ENCODE measurements at regions not wholly inside any gene's neighbourhood (a gene's known extent, or its start where the extent isn't known, plus 50 kb on each side); places are given as distances from the start of the nearest gene placed in this dataset.
"Not testable (repeated sequence)": the region's sequence is repeated elsewhere in the genome, so short reads cannot be mapped to it uniquely, and the experiment has no call there.

- no peak for DNase-seq (ENCODE audit: low read depth, low spot score)
- H3K4me3 ChIP-seq (ENCODE audit: low read length) = no peak overlapping the region
These were observed 50.5 kb upstream of the GRIN2A start for GRCh38 chr16:10232757-10233156.

GRCh38 chr16:10239640-10240039 lies 57.4 kb upstream of the GRIN2A start:
- H3K4me3 ChIP-seq (ENCODE audit: low read length) = no peak overlapping the region
- no peak for DNase-seq (ENCODE audit: low read depth, low spot score)

- no peak overlapping the region for H3K4me3 ChIP-seq (ENCODE audit: low read length)
- no peak for DNase-seq (ENCODE audit: low read depth, low spot score)
These were observed 58.8 kb upstream of the GRIN2A start for GRCh38 chr16:10240854-10241613.

- no peak overlapping the region for H3K4me3 ChIP-seq (ENCODE audit: low read length)
- DNase-seq (ENCODE audit: low read depth, low spot score) = no peak
These were observed 59.9 kb upstream of the GRIN2A start for GRCh38 chr16:10242097-10242496.

- no peak for DNase-seq (ENCODE audit: low read depth, low spot score)
- H3K4me3 ChIP-seq (ENCODE audit: low read length) = no peak overlapping the region
These were observed 60.7 kb upstream of the GRIN2A start for GRCh38 chr16:10242916-10243315.

DNA sequence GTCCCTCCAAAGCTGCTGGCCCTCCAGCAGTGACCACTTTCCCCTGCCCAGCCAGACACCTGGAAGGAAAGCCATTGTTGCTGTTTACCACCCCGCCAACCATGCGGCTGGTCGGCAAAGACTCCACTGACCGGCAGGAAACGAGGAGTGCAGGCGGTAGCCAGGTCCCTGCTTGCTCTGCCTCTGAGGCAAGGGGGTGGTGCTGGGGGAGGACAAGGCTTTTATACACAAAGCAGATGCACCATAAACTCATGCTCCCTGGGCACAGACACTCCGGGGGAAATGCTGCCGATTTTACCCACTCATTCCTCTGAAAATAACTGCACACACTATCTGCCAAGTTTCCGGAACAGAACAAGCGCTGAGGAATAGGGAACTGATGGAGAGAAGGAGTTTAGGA lies 62.8 kb upstream of the GRIN2A start:
- no peak for DNase-seq (ENCODE audit: low read depth, low spot score)
- no peak overlapping the region for H3K4me3 ChIP-seq (ENCODE audit: low read length)

GRCh38 chr16:10250137-10250828 lies 68.1 kb upstream of the GRIN2A start:
- no peak overlapping the region for H3K4me3 ChIP-seq (ENCODE audit: low read length)
- DNase-seq (ENCODE audit: low read depth, low spot score) = no peak

GRCh38 chr16:10252155-10252554 lies 69.9 kb upstream of the GRIN2A start:
- no peak for DNase-seq (ENCODE audit: low read depth, low spot score)
- no peak overlapping the region for H3K4me3 ChIP-seq (ENCODE audit: low read length)

- DNase-seq (ENCODE audit: low read depth, low spot score) = no peak
These were observed 71.2 kb upstream of the GRIN2A start for GRCh38 chr16:10253409-10253808.

DNA sequence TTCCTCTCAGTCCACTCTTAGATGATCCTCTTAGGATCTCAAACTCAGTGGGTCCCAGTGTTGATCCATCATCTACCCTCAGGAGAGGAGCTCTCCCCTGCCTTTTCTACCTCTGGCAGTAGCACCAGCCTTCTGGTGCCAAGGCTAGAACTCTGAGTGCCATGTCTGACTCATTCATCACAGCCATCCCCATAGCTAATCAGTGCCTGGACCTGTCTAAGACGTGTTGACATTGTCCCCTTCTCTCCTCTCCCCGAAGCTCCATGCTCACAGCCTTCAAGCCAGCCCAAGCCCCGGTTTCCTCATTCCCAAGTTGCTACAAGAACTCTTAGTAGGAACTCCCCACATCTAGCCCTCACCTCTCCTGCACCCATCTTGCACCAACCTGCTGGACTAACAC lies 73.5 kb upstream of the GRIN2A start:
- no peak overlapping the region for H3K4me3 ChIP-seq (ENCODE audit: low read length)
- DNase-seq (ENCODE audit: low read depth, low spot score) = no peak

More at GRCh38 chr16:10253409-10253808, 71.2 kb upstream of the GRIN2A start:
- no peak overlapping the region for H3K4me3 ChIP-seq (ENCODE audit: low read length)

GRCh38 chr16:10256784-10257641 lies 74.8 kb upstream of the GRIN2A start:
- no peak overlapping the region for H3K4me3 ChIP-seq (ENCODE audit: low read length)
- DNase-seq (ENCODE audit: low read depth, low spot score) = no peak

- not testable (repeated sequence) for H3K4me3 ChIP-seq (ENCODE audit: low read length); DNase-seq (ENCODE audit: low read depth, low spot score)
These were observed 75.5 kb upstream of the GRIN2A start for GRCh38 chr16:10257642-10258251.

DNA sequence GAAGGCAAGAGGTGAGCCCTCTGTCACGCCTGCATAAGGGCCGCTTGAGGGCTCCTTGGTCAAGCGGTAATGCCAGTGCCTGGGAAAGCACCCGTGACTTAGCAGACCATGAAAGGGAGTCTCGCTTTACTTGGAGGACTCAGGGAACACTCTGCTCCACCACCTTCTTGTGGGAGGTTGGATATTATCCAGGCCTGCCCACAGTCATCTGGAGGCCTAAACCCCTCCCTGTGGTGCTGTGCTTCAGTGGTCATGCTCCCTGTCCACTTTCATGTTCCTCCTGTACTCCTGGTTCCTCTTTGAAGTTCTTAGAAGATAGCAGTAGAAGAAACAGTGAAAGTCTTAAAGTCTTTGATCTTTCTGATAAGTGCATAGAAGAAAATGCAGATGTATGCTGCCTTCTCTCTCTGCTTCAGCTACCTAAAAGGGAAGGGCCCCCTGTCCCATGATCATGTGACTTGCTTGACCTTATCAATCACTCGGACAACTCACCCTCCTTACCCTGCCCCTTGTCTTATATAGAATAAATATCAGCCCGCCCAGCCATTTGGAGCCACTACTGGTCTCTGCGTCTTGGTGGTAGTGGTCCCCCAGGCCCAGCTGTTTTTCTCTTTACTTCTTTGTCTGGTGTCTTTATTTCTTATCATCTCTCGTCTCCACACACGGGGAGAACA lies 76.8 kb upstream of the GRIN2A start:
- not testable (repeated sequence) for H3K4me3 ChIP-seq (ENCODE audit: low read length); DNase-seq (ENCODE audit: low read depth, low spot score)

- no peak overlapping the region for H3K4me3 ChIP-seq (ENCODE audit: low read length)
- DNase-seq (ENCODE audit: low read depth, low spot score) = no peak
These were observed 78.8 kb upstream of the GRIN2A start for GRCh38 chr16:10261077-10261476.

- H3K4me3 ChIP-seq (ENCODE audit: low read length); DNase-seq (ENCODE audit: low read depth, low spot score): not testable (repeated sequence)
These were observed 79.3 kb upstream of the GRIN2A start for GRCh38 chr16:10261526-10261925.

DNA sequence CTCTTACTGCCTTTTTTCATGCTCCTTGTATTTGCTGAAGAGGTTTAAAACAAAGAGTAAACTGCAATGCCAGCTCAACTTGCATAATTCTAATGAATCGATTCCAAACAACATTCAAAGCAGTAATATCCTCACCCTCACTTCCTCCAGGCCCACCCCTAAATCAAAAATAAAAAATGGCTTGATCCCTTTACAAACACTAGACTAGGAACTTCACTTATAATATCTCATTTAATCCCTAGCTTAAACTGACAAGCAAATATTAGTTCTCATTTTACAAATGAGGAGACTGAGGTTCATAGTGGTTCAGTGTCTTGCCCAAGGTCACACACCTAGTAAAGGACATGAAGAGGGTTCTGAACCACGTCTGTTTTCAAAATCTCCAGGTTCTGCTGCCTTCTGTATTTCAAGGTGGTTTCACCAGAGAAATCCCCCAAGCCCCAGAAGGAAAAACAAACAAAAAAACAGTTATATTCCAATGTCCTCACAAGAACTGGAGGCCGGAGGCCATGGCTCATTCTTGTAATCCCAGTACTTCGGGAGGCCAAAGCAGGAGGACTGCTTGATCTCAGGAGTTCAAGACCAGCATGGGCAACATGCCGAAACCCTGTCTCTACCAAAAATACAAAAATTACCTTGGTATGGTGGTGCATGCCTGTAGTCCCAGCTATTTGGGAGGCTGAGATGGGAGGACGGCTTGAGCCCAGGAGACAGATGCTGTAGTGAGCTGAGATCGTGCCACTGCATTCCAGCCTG lies 80.3 kb upstream of the GRIN2A start:
- no peak for DNase-seq (ENCODE audit: low read depth, low spot score)
- no peak overlapping the region for H3K4me3 ChIP-seq (ENCODE audit: low read length)

GRCh38 chr16:10265770-10266615 lies 83.8 kb upstream of the GRIN2A start:
- H3K4me3 ChIP-seq (ENCODE audit: low read length) = no peak overlapping the region
- DNase-seq (ENCODE audit: low read depth, low spot score) = no peak
